Lower lobe of right lung (tissue), 2 donors: ENCODE measurements at regions not wholly inside any gene's neighbourhood (a gene's known extent, or its start where the extent isn't known, plus 50 kb on each side); places are given as distances from the start of the nearest gene placed in this dataset.

Experiments
- ATAC-seq, 2 donors: fragments of 200-7000 bp; cut with Tn5 transposase; one replicate each; pipeline ENCODE4 v1.9.1; 2020 to 2022; ENCODE audit warnings: mild to moderate bottlenecking in 2 of 2, moderate library complexity in 2 of 2
- DNase-seq: peaks from one replicate; pipeline ENCODE4 v3.0.0-alpha.2; 2020
- H3K27ac ChIP-seq: fragments of 200-600 bp; one replicate; pipeline ENCODE4 v1.8.0; 2022
- H3K27me3 ChIP-seq: fragments of 200-600 bp; one replicate; pipeline ENCODE4 v1.8.0; 2022; ENCODE audit warnings: low read depth
- H3K36me3 ChIP-seq: fragments of 200-600 bp; one replicate; pipeline ENCODE4 v1.8.0; 2022; ENCODE audit warnings: mild to moderate bottlenecking
- H3K4me1 ChIP-seq: fragments of 200-600 bp; one replicate; pipeline ENCODE4 v1.8.0; 2022
- H3K4me3 ChIP-seq: fragments of 200-600 bp; one replicate; pipeline ENCODE4 v1.8.0; 2022; ENCODE audit warnings: mild to moderate bottlenecking
- H3K9me3 ChIP-seq: fragments of 200-600 bp; one replicate; pipeline ENCODE4 v1.8.0; 2022
- intact Hi-C: fragments of 100-400 bp; cut with DNase I; formaldehyde crosslinking; loops from one replicate; pipeline ENCODE4 v1.11.0; 2022
- TF ChIP-seq, protein P1 (sequence below): fragments of 200-600 bp; IDR thresholded peaks from one replicate; pipeline ENCODE4 v1.8.0; 2022; ENCODE audit warnings: antibody characterized with exemption, mild to moderate bottlenecking
- donor health status: DM: no; HTN: yes; CAD: no; lungs with severe emphysema.

DNA sequence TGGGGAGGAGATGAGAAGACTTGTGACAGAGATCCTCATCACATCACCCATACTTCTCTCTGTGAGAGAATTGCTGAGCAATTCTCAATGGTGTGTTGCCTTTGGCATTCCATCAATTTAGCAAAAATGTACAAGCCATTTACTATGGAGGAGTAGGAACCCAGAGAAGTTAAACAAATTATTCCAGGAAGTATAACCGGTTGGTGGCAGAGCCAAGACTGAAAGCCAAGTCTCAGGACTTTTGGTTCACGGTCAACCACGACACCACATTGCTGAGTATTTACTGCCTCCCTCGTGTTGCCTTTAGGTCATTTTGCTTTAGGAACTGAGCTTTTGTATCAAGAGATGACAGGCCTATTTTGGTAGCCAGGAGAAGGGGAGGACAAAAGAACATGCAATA is 88.0 kb upstream of the ELMO1 start:
- Histone ChIP-seq H3K4me3 (no peak overlapping the region), H3K9me3 (no peaks in the 10 kb centered on the region), H3K27ac (no peak overlapping the region), H3K27me3 (no peaks in the 10 kb centered on the region), H3K36me3 (no peaks in the 10 kb centered on the region), H3K4me1 (peaks cover 13% of the 10 kb centered on the region)
- ATAC-seq = no peak
- DNase-seq = no peak
- TF ChIP-seq, protein P1, sequence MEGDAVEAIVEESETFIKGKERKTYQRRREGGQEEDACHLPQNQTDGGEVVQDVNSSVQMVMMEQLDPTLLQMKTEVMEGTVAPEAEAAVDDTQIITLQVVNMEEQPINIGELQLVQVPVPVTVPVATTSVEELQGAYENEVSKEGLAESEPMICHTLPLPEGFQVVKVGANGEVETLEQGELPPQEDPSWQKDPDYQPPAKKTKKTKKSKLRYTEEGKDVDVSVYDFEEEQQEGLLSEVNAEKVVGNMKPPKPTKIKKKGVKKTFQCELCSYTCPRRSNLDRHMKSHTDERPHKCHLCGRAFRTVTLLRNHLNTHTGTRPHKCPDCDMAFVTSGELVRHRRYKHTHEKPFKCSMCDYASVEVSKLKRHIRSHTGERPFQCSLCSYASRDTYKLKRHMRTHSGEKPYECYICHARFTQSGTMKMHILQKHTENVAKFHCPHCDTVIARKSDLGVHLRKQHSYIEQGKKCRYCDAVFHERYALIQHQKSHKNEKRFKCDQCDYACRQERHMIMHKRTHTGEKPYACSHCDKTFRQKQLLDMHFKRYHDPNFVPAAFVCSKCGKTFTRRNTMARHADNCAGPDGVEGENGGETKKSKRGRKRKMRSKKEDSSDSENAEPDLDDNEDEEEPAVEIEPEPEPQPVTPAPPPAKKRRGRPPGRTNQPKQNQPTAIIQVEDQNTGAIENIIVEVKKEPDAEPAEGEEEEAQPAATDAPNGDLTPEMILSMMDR = no peak
- intact Hi-C loops = no loop called here

DNA sequence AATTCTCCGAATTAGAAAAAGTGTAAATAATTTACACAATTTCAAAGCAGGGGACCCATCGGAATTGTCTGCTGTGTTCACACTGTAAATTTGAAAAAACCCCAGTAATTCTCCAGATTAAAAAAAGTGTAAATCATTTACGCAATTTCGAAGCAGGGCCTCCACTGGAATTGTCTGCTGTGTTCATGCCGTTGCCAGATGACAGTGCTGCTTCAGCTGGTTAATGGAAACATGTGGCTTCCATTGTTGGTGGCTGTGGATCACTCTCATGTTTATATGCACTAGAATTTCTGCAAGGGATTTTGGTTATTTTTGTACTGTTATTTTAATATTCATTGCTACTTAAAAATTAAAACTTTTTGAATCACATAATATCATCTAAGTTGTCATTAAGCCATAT is 88.8 kb upstream of the ELMO1 start:
- H3K4me3 ChIP-seq = no peak overlapping the region
- H3K27me3 ChIP-seq = no peaks in the 10 kb centered on the region
- no peak overlapping the region for H3K27ac ChIP-seq
- ATAC-seq (no peak), DNase-seq (no peak)
- TF ChIP-seq, protein P1 = no peak
- intact Hi-C loops = no loop called here
- H3K36me3 ChIP-seq = no peaks in the 10 kb centered on the region
- H3K4me1 ChIP-seq = peaks cover 13% of the 10 kb centered on the region
- no peaks in the 10 kb centered on the region for H3K9me3 ChIP-seq

DNA sequence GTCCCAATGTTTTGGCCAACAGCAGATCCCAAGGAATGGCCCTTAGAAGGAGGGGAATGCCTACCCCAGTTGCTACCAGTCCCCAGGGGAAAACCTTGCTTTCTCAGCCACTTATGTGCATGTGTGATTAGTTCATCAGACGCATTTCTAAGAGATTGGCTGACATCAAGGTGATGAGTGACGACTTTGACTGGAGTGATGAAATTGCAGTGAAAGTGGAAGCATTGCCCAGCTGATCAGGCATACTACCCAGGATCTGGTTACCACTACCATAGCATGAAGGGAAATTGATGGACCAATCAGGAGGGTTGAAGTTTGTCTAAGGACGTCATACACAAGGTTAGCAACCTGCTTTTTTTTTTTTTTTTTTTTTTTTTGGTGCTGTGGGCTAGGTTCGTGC is 90.3 kb upstream of the ELMO1 start:
- Histone ChIP-seq H3K4me3 (no peak overlapping the region), H3K9me3 (no peaks in the 10 kb centered on the region), H3K36me3 (no peaks in the 10 kb centered on the region), H3K27ac (no peak overlapping the region), H3K27me3 (no peaks in the 10 kb centered on the region), H3K4me1 (peaks cover 13% of the 10 kb centered on the region)
- DNase-seq (no peak), ATAC-seq (no peak)
- intact Hi-C loops = no loop called here
- TF ChIP-seq, protein P1 = no peak

DNA sequence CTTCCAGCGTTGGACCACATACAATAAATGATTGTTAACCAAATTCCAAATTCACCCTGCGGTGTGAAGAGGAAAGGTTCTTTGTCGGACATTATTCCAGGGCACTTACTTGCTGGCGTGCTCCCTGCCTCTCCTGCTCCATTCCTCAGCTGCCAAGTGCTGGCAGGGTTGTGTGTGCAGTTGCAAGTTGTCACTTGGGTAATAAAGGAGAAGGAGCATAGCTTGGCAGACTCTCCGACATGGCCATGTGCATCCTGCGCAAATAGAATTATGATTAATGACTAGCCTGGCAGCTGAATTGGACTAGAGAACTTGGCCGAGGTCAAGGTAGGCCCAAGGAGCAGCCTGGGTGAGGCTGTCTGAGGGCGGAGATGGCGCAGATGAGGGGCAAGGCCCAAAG is 92.3 kb upstream of the ELMO1 start:
- TF ChIP-seq, protein P1 = no peak
- ATAC-seq (no peak), DNase-seq (no peak)
- intact Hi-C loops = no loop called here
- Histone ChIP-seq H3K9me3 (no peaks in the 10 kb centered on the region), H3K36me3 (no peaks in the 10 kb centered on the region), H3K4me3 (no peak overlapping the region), H3K27ac (no peak overlapping the region), H3K4me1 (peaks cover 3% of the 10 kb centered on the region), H3K27me3 (no peaks in the 10 kb centered on the region)

DNA sequence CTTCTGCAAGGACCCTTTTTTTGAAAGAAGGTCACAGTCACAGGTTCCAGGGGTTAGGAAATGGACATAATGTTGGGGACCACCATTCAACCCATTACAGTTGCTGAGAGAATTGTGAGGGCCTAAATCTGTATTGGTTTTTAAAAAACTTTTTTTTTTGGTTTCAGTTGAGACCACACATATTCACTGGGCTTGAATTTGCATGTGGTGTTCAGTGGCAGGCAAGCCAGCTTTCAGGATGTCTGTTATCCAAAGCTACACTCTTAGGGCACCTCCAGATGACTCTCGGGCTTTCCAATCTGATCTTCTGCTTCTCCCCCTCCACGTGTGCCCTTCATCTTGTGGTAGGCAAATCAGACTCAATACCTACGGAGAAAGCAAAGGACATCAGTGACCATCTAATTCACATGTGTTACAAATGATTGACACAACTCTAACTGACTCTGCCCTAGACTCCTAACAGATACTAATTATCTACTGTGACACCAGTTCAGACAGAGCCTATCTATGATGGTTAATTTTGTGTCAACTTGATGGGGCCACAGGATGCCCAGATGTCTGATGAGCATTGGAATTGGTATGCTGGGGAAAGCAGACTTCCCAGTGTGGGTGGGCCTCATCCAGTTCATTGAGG is 93.3 kb upstream of the ELMO1 start:
- intact Hi-C loops = no loop called here
- ATAC-seq = no peak
- H3K4me1 ChIP-seq = no peaks in the 10 kb centered on the region
- no peaks in the 10 kb centered on the region for H3K36me3 ChIP-seq
- no peaks in the 10 kb centered on the region for H3K27me3 ChIP-seq
- no peak for DNase-seq
- no peak overlapping the region for H3K4me3 ChIP-seq
- no peak overlapping the region for H3K27ac ChIP-seq
- H3K9me3 ChIP-seq = no peaks in the 10 kb centered on the region
- TF ChIP-seq, protein P1 = no peak
